ENCODE measurements at regions not wholly inside any gene's neighbourhood (a gene's known extent, or its start where the extent isn't known, plus 50 kb on each side); places are given as distances from the start of the nearest gene placed in this dataset.
"Not testable (repeated sequence)": the region's sequence is repeated elsewhere in the genome, so short reads cannot be mapped to it uniquely, and the experiment has no call there.

GRCh38 chr6:144744720-144745119 lies 459.6 kb downstream of the UTRN start:
- no peak for DNase-seq

DNA sequence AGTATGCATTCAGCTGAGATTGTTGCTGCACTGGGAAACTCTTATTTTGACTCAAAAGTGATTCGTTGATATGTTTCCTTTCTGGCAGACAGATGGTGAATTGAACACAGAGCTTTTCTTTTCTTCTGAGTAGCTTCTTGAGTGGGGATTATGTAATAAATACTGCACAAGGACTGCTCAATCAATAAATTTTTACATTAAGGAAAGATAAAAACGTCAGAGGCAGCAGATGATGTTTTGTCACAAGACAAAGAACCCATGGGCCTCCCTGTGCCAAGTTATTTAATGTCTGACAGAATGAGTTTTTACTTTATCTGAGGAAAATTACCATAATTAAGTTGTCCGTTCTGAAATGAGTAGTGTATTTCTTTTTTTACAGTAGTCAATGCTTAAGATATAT lies 460.3 kb downstream of the UTRN start:
- no peak for DNase-seq

DNA sequence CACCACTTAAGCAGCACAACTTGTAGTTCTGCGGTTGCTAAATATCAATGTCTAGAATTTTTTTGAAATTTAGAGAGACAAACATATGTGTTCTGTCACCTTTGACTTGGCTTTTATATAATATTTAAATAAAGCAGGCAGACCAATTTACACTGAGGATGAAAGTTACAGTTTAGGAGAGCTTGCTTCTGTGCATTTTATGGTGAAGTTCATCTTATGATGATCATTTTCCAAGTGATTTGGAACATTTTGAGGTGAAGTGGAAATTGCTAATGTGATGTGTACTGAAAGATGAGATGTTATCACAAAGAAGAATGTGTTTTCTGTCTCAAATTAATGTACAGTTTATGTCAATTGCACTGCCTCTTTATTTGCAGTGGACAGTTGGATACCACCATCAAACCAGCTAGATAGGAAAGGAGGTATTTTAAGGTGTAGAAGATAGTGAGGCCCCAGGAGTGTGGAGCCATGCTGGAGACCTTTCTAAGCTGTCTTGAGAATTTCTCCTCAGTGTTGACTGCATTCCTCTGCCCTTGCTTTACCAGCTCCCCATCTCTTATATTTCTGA lies 461.9 kb downstream of the UTRN start:
- no peak for DNase-seq

- DNase-seq: no peak
Measured at GRCh38 chr6:144749263-144749662, 464.1 kb downstream of the UTRN start.

- no peak for DNase-seq
Measured at GRCh38 chr6:144753023-144753705, 468.0 kb downstream of the UTRN start.

DNA sequence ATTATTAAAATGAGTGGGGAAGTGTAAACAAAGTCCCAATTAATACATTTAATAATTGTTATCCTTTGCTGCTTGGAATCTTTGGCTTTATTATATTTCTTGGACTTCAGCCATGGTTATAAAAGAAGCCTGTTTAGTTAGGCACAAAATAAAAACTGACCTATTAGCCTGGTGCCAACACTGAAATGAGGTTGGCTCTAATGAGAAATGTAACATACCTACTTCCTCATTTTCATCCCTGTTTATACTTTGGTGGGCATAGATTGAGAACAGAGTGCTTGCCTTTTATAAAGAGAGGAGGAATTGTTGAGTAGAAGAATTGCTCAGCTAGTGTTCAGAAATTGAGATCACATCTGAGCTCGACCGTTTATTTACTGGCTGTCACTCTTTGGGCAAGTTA lies 471.3 kb downstream of the UTRN start:
- DNase-seq: no peak

GRCh38 chr6:144757299-144757698 lies 472.2 kb downstream of the UTRN start:
- no peak for DNase-seq

DNA sequence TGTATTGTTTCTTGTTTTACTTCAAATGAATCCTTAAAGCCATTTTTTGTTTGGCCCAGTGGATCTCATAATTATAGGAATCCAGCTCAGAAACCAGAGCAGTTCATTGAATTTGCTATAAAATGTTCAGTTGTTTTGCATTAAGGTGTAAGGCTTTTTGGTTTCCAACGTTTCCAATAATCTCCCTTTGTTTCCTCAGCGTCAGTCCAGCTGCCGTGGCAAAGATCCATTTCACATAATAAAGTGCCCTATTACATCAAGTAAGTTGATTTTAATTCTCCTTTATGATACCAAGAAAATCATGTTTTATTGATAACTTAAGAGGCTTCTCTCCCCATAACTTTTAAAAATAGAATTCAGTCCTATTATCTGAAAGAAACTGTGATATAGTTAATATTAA lies 472.6 kb downstream of the UTRN start:
- DNase-seq: no peak

- DNase-seq: no peak
Measured at GRCh38 chr6:144758602-144759001, 473.5 kb downstream of the UTRN start.

DNA sequence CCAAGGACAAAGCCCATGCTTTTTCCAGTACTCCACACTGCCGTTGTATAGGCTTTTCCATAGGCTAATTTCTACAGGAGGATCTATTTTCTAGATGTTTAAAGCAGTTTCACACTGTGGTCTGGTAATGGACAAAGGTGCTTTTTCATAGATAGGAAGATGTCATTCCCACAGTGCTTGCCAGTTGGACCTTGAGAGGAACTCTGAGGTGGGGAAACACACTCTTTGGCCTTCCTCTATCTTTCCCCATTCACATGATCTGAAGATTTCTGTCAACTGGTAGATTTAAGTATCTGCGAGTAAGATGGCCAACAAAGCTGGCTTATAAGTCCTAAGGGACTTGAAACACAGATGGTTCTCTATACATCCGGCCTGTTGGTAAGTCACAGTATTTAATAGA lies 477.3 kb downstream of the UTRN start:
- DNase-seq: no peak

- no peak for DNase-seq
Measured at GRCh38 chr6:144767051-144767450, 481.9 kb downstream of the UTRN start.

GRCh38 chr6:144768551-144769075 lies 483.5 kb downstream of the UTRN start:
- DNase-seq: no peak

GRCh38 chr6:144769142-144769541 lies 484.0 kb downstream of the UTRN start:
- no peak for DNase-seq

DNA sequence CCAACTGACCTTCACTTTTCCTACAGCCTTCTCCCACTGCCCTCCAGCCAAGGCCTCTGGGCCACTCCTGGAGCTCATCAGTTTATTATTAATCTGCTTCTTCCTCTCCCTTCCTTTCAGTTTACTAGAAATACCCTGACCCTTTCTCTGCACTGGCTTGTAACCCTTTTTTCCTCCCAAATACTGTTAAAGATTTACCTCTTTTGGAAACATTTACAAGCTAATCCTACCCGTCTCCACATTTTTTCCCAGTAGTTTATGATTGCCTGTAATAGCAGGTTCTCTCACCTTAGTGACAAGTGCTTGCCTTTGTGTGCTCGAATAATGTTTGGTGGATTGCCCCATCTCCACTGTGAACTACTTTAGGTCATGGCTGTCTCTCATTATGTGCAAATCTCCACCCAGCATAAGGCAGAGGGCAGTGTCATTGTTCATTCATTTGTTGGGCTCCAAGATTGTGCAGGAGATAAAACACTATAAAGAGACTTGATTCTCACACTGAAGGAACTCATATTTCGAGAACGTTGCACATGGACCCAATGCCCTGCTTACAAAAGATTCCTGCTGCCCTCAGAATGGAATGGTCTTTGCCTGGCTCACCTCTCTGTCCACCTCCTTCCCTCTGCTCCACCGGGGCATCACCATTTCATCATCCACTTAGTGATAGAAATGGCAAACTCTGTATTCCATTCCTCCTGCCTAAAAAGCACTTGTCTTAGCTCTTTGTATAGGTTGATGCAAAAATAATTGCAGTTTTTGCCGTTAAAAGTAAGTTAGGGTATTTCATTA lies 491.1 kb downstream of the UTRN start:
- no peak for DNase-seq

GRCh38 chr6:144777249-144777648 lies 492.1 kb downstream of the UTRN start:
- no peak for DNase-seq

DNA sequence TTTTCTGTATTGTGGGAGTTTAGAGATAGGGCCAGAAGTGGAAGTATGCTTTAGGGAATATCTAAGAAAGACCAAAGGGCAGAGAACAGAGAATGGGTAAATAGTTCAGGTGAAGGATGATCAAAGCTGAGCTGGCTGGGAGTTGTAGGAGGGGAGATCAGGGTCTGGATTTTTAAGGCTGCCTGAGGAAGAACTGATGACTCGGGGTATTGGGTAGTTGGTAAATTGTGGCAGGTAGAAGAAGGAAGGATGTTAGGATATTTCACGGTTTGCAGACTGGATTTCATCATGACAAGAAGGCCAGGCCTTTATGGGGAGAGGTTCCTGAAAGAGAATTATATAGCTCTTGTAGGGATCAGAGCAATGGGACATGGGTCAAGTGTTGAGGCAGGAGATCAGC lies 492.9 kb downstream of the UTRN start:
- DNase-seq: no peak

DNA sequence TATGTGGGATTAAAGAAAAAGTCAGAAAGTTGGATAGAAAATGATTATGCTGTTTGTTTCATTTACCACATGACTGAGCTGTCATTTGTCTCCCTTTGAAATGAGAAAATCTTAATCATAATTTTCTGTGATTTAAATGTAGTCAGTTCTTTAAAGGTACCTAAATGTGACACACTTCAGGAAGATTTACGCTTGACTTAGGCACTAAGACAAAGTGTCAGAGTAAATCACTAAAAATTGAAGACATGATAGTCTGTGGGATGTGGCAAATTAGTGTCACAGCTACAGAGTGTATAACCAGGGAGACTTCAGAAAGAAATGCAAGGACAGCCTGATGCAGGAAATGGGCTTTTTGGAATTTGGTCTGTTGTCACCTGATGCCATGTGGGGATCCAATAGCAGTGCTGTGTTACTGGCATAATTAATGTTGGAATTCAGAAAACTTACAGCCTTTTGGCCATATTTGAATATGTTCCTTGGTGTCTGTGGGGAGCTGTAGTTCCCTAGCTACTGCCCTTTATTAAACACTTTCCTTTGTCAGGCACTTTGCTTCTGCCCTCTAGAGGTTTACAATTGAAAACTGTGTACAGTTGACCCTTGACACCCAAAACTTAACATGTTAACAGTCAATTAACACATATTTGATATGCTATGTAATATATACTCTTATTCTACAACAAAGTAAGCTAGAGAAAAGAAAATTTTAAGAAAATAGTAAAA lies 493.8 kb downstream of the UTRN start:
- no peak for DNase-seq

GRCh38 chr6:144781836-144782235 lies 496.7 kb downstream of the UTRN start:
- no peak for DNase-seq

- no peak for DNase-seq
Measured at GRCh38 chr6:144782634-144783033, 497.5 kb downstream of the UTRN start.

DNA sequence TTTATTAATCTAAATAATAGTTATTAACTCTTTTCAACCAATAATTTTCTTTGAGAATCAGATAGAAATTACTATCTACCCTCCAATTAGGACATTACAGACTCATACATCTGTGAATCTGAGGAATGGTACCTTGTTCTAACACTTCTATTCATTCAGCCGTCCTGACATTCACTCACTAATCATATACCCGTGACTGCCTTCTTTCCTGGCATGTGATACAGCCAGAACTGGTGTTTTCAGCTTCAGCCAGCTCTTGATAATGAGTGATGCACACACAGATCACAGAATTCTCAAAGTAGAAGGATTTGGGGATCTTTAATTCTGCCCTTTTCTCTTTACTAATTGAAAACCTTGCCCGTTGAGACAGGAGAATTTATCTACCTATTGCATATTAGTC lies 499.9 kb downstream of the UTRN start:
- DNase-seq: no peak

- DNase-seq: no peak
Measured at GRCh38 chr6:144786825-144787224, 501.7 kb downstream of the UTRN start.

DNA sequence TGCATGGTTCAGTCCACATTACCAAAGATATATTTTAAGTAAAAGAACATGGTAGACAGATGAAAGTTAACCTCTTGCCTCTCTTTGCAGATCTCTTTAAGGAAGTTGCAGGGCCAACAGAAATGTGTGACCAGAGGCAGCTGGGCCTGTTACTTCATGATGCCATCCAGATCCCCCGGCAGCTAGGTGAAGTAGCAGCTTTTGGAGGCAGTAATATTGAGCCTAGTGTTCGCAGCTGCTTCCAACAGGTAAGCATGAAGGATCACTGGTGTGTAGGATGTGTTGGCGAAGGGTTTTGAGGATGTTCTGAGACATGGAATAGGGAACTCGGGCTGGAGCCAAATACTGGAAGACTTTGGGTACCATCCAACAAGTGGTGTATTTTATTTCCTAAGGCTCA lies 508.6 kb downstream of the UTRN start:
- DNase-seq: no peak

GRCh38 chr6:144795022-144795421 lies 509.9 kb downstream of the UTRN start:
- not testable (repeated sequence) for DNase-seq
